ENCODE measurements at regions not wholly inside any gene's neighbourhood (a gene's known extent, or its start where the extent isn't known, plus 50 kb on each side); places are given as distances from the start of the nearest gene placed in this dataset.

DNA sequence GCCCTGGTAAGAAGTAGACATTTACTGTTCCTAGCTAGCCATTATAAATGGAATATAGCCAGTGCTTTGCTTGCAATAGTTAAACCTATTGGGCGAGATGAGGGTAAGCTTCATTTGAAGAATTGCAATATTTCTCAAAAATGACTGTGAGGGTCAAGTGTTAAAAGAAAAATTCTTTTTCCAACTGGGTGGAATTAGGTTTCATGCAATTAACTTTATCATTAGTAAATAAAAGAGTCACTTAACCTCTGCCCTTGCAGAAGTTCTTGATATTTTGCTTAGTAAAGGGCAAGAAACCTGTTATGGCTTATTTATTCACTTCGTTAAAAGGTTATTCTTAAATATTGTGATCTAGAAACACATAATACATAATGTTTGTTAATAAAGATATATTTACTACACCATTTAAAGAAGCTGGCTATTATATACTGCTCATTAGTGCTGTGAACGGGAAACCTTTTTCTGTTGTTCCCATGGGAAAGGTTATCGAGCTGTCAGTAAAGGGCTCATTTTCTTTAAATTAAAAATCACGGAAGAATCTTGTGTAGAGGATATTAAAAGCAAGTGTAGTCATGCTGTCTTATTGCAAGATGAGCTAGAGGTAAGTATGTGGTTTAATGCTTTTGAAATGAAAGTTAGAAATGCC is 370.5 kb downstream of the CSNK1G3 start:
- DNase-seq (ENCODE audit: low read depth, low spot score) = no peak
- H3K4me3 ChIP-seq (ENCODE audit: low read length) = no peak overlapping the region

DNA sequence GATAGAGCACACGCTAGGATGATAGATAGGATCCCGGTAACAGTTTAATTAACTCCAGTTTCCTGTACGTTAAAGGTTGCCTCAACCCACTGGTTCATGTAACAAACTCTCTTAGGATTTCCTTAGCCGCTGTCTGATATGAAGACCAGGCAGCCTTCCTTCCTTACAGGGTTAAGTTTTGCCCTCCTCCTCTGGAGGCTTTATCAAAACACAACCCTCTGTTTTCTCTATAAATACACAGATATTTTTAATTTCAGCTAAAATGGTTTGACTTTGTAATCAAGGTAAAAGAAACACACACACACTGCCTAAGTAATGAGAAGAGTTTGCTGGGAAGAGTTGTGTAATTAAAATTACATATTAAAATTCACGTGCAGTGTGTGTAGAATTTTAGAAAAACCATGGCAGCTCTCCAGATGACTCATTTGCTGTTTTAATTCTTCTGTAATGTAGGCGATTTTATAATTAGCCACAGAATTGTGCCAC is 369.8 kb downstream of the CSNK1G3 start:
- H3K4me3 ChIP-seq (ENCODE audit: low read length) = no peak overlapping the region
- DNase-seq (ENCODE audit: low read depth, low spot score) = no peak

- H3K4me3 ChIP-seq (ENCODE audit: low read length) = no peak overlapping the region
- no peak for DNase-seq (ENCODE audit: low read depth, low spot score)
Observed at GRCh38 chr5:123880875-123881274, 368.9 kb downstream of the CSNK1G3 start.

GRCh38 chr5:123879071-123879470 is 367.1 kb downstream of the CSNK1G3 start:
- no peak overlapping the region for H3K4me3 ChIP-seq (ENCODE audit: low read length)
- DNase-seq (ENCODE audit: low read depth, low spot score) = no peak

GRCh38 chr5:123876276-123876790 is 364.4 kb downstream of the CSNK1G3 start:
- no peak overlapping the region for H3K4me3 ChIP-seq (ENCODE audit: low read length)
- no peak for DNase-seq (ENCODE audit: low read depth, low spot score)

DNA sequence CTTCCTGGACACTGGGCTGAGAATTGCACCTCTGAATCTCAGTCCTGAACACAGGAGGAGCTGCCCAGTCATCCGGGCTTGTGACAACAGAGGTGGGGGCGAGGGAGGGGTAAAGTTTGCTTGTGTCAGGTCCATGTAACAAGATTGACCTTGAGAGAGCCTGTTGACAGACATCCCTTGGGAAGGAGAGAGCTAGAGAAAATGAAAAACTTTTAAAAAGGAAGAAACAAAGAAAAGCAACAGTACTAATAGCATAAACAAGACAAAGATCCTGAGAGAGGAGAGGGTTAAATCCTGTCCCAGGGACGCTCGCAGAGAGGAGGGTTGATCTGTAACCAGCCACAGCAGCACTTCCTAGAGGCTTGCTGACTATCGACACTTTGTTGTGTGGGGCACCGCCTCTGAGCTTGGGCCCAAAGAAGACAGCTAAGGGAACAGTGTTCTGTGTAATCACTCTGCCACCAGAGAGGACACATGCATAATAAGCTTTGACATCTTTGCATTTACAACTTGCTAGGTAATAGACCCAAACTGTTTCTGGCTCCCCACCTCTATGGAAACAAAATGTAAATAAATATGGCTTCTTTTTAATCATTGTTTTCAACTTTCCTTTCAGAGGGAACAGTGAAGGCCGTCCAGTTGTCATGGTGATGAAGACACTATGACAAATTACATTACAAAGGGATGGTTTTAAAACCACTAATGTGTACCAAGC is 363.7 kb downstream of the CSNK1G3 start:
- DNase-seq (ENCODE audit: low read depth, low spot score) = no peak
- H3K4me3 ChIP-seq (ENCODE audit: low read length) = no peak overlapping the region

- H3K4me3 ChIP-seq (ENCODE audit: low read length) = no peak overlapping the region
- no peak for DNase-seq (ENCODE audit: low read depth, low spot score)
Observed at GRCh38 chr5:123874600-123875201, 362.7 kb downstream of the CSNK1G3 start.

GRCh38 chr5:123873846-123874245 is 361.9 kb downstream of the CSNK1G3 start:
- no peak for DNase-seq (ENCODE audit: low read depth, low spot score)
- no peak overlapping the region for H3K4me3 ChIP-seq (ENCODE audit: low read length)

DNA sequence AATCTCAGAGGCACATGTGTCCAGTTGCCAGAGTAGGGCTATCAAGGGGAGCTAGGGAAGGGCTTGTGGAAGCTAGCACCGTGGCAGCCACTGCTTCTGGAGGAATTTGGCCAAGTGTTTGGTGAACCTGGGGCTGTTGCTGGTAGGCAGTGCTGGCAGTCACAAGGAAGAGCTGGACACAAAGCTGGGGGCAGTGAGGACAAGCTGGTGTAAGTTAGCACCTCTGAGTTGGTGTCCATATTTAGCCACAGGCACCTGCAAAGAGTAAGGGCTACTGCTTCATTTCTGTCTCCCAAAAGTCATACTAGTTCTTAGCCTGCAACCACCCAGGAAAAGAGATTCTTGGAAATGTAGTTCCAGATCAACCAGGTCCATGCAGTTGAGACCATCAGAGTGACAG is 359.4 kb downstream of the CSNK1G3 start:
- DNase-seq (ENCODE audit: low read depth, low spot score) = no peak
- H3K4me3 ChIP-seq (ENCODE audit: low read length) = no peak overlapping the region

- DNase-seq (ENCODE audit: low read depth, low spot score) = no peak
Observed at GRCh38 chr5:123868881-123869280, 356.9 kb downstream of the CSNK1G3 start.

DNA sequence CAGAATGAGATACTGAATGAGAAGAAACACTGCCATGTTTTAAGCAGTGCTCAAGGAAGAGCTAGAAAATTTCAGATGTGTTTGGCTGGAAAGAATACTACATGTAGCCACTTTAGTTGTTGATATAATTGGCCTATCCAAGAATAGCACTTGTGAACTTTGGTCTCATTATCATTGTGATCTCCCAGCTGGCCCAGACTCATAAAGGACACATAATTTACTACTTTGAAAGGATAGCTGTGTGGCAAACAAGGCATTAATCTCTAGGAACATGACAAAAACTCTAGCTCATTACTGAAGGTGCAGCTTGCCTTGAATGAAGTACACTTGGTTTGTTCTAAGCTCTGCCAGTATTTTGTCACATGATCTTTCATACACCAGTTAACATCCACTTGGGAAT is 356.3 kb downstream of the CSNK1G3 start:
- no peak overlapping the region for H3K4me3 ChIP-seq (ENCODE audit: low read length)
- no peak for DNase-seq (ENCODE audit: low read depth, low spot score)

More at GRCh38 chr5:123868881-123869280, 356.9 kb downstream of the CSNK1G3 start:
- H3K4me3 ChIP-seq (ENCODE audit: low read length) = no peak overlapping the region

GRCh38 chr5:123865641-123866040 is 353.7 kb downstream of the CSNK1G3 start:
- no peak overlapping the region for H3K4me3 ChIP-seq (ENCODE audit: low read length)
- no peak for DNase-seq (ENCODE audit: low read depth, low spot score)

DNA sequence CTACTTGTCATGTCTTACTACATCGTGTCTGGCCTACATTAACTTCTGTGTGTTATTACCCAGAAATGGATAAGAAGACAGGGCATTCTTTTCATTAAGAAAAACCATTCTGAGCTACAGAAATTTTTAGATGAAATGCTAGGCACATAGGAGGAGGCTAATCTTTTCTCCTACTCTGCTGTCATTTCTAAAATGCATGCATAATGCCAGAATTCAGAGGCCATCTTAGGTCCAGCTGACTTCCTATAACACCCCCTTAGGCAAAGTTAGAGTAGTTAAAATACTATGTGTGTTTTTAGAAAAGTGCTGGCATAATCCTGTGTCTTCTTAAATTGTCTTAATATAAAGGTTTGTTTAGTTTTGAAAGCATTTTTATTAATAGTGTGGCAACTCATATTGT is 352.6 kb downstream of the CSNK1G3 start:
- no peak overlapping the region for H3K4me3 ChIP-seq (ENCODE audit: low read length)
- no peak for DNase-seq (ENCODE audit: low read depth, low spot score)

DNA sequence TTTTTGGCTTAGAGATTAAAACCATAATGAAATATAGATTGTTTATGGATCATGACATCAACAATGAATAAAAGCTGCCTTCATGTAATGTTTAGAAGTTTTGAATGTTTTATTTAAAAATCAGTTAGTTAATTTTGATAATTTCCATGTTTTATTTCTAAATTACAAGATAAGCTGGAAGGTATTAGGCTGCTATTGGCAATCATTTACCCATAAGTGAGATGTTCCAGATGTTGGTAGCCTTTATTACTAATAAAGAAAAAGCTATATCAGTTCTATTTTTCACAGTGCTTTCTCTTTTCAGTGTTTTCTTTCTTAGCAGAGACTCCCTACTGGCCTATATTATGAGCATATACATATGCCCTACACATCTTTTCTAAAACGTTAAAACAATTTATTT is 347.0 kb downstream of the CSNK1G3 start:
- no peak overlapping the region for H3K4me3 ChIP-seq (ENCODE audit: low read length)
- DNase-seq (ENCODE audit: low read depth, low spot score) = no peak

DNA sequence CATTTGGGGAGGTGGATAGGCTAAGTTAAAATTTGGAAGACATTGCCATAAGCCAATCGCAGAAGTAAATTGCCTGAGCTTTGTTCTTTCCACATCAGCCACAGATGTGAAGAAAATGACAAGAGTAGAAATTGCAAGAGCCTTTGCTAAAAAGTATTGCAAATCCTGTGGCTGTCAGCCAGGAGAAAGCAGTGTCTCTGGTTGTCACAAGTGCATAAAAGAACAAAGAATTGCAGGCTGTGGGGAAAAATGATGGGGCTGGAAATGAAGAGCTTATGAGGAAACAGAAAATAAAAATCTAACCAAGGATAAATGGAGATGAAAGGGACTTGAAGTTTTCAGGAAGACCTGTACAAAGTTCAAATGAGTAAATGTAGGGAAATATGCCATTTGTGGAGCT is 344.8 kb downstream of the CSNK1G3 start:
- no peak for DNase-seq (ENCODE audit: low read depth, low spot score)
- no peak overlapping the region for H3K4me3 ChIP-seq (ENCODE audit: low read length)

DNA sequence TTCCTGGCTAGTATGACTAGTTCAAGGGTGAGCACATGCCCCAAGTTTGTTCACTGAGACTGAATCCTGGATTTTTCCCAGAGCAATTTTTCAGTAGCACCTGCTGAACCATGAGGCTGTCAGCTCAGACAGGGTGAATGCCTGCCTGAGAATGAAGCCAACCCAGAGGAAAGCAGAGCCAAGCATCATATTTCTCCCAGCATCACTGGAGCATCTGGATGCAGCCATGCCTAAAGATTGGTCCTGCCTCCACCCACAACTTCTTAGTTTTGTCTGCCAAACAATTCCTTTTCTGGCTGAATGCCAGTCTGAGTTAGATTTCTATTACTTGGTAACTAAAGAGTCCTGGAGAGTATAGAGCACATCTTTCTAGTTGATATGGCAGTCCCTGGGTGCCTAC is 343.6 kb downstream of the CSNK1G3 start:
- no peak overlapping the region for H3K4me3 ChIP-seq (ENCODE audit: low read length)
- no peak for DNase-seq (ENCODE audit: low read depth, low spot score)

DNA sequence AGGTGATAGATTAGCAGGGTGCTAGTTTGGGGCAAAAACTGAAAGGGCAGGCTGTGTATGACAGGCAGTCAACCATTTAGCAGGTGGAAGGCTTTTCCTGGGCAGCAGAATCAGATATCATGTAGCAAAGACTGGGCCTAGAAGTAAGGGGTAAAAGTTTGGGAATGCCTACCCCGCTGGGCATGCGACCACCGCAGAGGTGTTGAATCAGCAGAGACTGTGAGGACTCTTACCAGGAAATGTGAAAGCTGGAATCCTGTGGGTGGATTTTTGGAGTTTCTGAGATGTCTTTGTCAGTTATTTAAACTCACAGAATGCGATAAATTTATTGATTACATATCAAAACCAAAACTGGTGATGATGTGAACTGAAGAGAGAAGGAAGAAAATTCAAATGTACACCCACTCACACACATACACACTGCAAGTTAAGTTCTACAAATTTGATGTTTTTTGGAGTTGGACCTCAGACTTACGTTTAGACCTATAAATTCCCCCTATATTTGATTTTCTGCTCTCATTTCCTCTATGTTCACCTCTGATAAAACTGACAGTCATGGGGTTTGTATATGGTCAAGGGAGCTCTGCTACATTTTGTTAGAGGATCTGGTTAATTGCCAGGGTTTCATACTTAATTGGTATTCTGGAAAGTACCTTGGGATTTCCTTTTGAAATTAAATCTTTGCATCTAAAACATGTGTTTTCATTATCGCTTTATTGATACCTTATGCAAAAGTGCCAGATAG is 333.6 kb downstream of the CSNK1G3 start:
- H3K4me3 ChIP-seq (ENCODE audit: low read length) = no peak overlapping the region
- no peak for DNase-seq (ENCODE audit: low read depth, low spot score)

DNA sequence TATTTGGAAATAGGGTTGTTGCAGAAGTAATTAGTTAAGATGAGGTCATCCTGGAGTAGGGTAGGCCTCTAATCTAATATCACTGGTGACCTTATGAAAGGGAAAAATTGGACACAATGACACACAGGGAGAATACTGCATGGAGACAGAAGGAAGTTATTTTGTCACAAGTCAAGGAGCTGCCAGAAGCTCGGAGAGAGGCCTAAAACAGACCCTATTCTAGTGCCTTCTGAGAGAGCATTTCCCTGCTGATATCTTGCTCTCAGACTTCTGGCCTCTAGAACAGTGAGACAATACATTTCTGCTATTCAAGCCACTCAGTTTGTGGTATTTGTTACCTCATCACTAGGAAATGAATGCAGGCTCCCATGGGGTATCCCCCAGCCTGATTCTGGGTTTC is 332.9 kb downstream of the CSNK1G3 start:
- DNase-seq (ENCODE audit: low read depth, low spot score) = no peak
- H3K4me3 ChIP-seq (ENCODE audit: low read length) = no peak overlapping the region

DNA sequence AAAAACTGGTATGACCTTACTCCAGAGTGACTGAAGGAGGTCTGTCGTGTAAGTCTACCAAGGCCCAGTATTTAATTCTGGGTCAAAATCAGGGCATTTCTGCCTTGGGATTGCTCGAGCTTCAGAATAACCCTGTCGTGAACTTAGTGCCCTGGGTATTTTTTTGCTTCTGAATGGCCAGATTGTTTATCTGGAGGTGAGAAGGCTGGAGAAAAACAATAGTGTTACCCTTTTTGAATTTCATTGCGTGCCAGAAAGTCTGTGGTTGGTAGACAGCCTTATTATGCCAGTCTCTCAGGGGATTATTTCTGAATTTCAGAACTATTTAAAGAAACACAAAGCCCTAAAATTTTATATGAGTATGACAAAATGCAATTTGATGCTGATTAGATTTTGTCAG is 323.4 kb downstream of the CSNK1G3 start:
- DNase-seq (ENCODE audit: low read depth, low spot score) = no peak
- no peak overlapping the region for H3K4me3 ChIP-seq (ENCODE audit: low read length)

DNA sequence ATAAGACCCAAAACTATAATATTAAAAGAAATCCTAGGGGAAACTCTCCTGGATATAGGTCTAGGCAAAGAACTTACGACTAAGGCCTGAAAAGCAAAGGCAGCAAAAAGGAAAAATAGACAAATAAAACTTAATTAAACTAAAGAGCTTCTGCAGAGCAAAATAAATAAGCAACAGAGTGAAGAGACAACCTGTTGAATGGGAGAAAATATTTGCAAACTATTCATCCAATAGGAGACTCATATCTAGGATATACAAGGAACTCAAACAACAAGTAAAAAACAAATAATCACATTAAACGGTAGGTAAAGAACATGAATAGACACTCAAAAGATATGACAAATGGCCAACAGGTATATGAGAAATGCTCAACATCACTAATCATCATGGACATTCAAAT is 318.6 kb downstream of the CSNK1G3 start:
- no peak overlapping the region for H3K4me3 ChIP-seq (ENCODE audit: low read length)
- no peak for DNase-seq (ENCODE audit: low read depth, low spot score)
